ENCODE measurements at regions not wholly inside any gene's neighbourhood (a gene's known extent, or its start where the extent isn't known, plus 50 kb on each side); places are given as distances from the start of the nearest gene placed in this dataset.

DNA sequence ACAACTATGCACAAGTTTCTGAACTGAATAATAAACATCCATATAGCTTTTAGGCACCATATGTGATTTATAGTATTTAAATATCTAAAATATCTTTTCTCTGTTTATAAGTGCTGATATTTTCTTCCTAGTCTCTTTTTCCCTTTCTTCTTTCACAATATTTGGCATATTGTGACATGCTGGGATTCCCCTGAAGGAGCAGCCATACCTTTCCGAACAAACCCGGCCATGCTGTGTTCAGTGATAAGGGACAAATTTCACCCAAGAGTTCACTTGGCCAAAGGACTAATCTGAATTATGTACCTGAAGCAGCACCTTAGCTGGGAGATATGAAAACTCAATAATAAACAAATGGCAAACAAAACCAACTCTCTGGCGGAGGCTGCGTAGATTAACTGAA is 250.8 kb downstream of the RDH14 start:
- Histone ChIP-seq H3K4me1 (peaks cover 0 to 3% of the 10 kb centered on the region in 2 donors), H3K36me3 (no peaks in the 10 kb centered on the region), H3K27me3 (no peaks in the 10 kb centered on the region), H3K9me3 (no peaks in the 10 kb centered on the region), H3K4me3 (no peak overlapping the region), H3K27ac (no peak overlapping the region)
- TF ChIP-seq, protein P1, sequence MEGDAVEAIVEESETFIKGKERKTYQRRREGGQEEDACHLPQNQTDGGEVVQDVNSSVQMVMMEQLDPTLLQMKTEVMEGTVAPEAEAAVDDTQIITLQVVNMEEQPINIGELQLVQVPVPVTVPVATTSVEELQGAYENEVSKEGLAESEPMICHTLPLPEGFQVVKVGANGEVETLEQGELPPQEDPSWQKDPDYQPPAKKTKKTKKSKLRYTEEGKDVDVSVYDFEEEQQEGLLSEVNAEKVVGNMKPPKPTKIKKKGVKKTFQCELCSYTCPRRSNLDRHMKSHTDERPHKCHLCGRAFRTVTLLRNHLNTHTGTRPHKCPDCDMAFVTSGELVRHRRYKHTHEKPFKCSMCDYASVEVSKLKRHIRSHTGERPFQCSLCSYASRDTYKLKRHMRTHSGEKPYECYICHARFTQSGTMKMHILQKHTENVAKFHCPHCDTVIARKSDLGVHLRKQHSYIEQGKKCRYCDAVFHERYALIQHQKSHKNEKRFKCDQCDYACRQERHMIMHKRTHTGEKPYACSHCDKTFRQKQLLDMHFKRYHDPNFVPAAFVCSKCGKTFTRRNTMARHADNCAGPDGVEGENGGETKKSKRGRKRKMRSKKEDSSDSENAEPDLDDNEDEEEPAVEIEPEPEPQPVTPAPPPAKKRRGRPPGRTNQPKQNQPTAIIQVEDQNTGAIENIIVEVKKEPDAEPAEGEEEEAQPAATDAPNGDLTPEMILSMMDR (IDR thresholded peaks at IDR 0.05), result no peak
- intact Hi-C loops (cut with DNase I), result no loop called here
- DNase-seq (ENCODE audit: low spot score in 2 of 2), result no peak

DNA sequence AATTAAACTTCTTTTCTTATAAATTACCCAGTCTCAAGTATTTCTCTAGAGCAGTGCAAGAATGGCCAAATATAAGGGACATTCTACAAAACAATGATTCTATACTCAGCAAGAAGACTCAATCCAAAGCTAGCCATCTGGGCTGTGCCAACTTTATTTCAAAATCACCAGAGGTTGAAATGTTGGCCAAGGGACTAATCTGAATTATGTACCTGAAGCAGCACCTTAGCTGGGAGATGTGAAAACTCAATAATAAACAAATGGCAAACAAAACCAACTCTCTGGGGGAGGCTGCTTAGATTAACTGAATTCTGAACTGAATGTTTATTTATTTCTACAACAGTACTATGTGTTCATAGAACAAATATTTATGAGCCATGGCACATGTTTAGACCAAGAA is 251.3 kb downstream of the RDH14 start:
- TF ChIP-seq, protein P1 (IDR thresholded peaks at IDR 0.05), result no peak
- Histone ChIP-seq H3K27me3 (no peaks in the 10 kb centered on the region), H3K27ac (no peak overlapping the region), H3K4me3 (no peak overlapping the region), H3K4me1 (peaks cover 0 to 3% of the 10 kb centered on the region in 2 donors), H3K9me3 (no peaks in the 10 kb centered on the region), H3K36me3 (no peaks in the 10 kb centered on the region)
- intact Hi-C loops (cut with DNase I), result no loop called here
- no peak for DNase-seq (ENCODE audit: low spot score in 2 of 2)

DNA sequence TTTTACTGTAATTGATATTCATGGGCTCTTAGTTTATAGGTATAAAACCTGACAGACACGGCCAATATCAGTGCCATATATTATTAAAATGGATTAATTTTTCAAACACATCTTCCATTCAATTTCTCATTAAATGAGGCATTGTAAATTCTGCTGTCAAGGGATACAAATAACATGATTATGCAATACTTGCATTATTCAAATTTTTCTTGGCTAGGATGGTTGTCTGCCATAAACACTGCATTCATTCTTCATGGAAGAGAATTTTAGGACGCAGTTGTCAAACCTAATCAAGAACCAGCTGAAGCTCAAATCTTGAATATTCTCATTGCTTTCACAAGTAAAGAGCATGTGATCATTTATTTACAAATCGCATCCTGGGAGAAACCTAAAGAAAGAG is 255.6 kb downstream of the RDH14 start:
- no peaks in the 10 kb centered on the region for H3K36me3 ChIP-seq
- no peaks in the 10 kb centered on the region for H3K27me3 ChIP-seq
- no peak overlapping the region for H3K4me3 ChIP-seq
- no peaks in the 10 kb centered on the region for H3K4me1 ChIP-seq
- H3K9me3 ChIP-seq, result no peaks in the 10 kb centered on the region
- DNase-seq (ENCODE audit: low spot score in 2 of 2), result no peak
- no peak overlapping the region for H3K27ac ChIP-seq
- TF ChIP-seq, protein P1 (IDR thresholded peaks at IDR 0.05), result no peak
- intact Hi-C loops (cut with DNase I), result no loop called here

DNA sequence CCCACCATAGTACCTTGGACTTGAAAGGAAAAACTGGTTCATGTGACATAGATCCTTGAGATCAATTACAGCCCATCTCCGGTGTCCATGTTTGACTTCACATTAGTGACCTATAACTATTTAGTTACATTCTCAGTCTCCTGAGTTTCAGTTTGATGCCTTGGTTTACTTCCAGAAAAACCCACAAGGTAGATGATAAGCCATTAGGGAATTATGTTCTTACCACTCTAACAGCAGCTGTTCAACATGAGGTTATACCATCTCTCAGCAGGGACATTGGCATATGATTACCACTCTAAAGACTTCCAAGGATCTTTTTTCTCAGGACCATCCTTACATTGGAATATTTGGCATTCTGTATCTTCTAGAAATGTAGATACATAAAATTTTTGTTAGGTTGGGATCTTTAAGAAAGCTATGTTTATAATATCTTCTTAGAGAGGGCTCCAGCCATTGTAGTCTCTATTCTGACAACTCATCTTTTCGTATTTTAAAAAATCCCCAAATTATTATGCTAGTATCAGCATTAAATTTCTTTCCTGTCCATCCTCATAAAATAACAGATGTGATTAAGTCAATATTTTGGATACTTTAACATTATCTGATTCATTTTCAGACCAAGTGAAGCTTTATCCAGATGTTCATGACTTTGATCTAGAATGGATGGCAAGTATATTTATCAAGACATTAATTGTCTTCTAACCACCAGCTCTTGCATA is 258.9 kb downstream of the RDH14 start:
- intact Hi-C loops (cut with DNase I), result no loop called here

DNA sequence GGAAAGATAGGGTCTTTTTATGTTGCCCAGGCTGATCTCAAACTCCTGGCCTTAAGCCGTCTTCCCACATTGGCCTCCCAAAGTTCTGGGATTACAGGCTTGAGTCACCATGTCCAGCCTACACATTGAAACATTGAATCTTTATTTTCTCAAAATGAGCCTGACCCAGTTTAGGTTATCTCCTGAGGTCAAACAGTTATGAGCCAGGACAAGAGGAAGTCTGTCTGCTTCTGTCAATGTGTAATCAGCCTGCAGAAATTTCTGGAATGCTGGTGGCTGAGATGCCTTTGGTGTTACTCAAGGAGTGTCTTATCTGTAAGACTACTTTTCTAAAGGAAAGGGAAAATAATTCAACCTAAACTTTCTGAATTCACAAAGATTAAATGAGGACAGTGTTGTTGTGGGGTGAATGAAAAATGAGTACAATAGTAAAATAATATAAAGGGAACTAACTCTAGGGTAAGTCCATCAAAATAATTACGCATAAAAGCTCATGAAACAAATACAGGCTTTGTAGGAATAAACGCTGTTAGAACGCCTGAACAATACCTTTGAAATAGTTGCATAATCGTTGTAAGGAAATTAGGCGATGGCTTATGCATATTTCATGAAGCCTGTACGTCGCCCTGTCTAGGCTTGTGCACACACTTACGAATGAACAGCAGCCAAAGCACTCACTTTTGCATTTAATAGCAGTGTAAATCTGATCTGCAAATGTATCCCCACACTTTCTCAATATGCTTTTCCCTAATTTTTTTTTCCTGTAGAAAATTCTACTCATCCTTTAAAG is 260.8 kb downstream of the RDH14 start:
- intact Hi-C loops (cut with DNase I), result no loop called here
- H3K27me3 ChIP-seq, result no peaks in the 10 kb centered on the region
- no peak overlapping the region for H3K4me3 ChIP-seq
- peaks cover 0 to 5% of the 10 kb centered on the region in 2 donors for H3K4me1 ChIP-seq
- no peaks in the 10 kb centered on the region for H3K9me3 ChIP-seq
- peak overlapping the region; percentile 0 to 25 for H3K27ac ChIP-seq
- DNase-seq (ENCODE audit: low spot score in 2 of 2), result no peak
- H3K36me3 ChIP-seq, result no peaks in the 10 kb centered on the region
- TF ChIP-seq, protein P1 (IDR thresholded peaks at IDR 0.05), result no peak

More for the DNA sequence above, 258.9 kb downstream of the RDH14 start:
- TF ChIP-seq, protein P1 (IDR thresholded peaks at IDR 0.05), result no peak
- H3K36me3 ChIP-seq, result no peaks in the 10 kb centered on the region
- no peak for DNase-seq (ENCODE audit: low spot score in 2 of 2)
- H3K27me3 ChIP-seq, result no peaks in the 10 kb centered on the region
- no peak overlapping the region for H3K4me3 ChIP-seq
- H3K27ac ChIP-seq, result no peak overlapping the region
- H3K9me3 ChIP-seq, result no peaks in the 10 kb centered on the region
- peaks cover 0 to 5% of the 10 kb centered on the region in 2 donors for H3K4me1 ChIP-seq
